Left lung (tissue), 4 donors: ENCODE measurements at regions not wholly inside any gene's neighbourhood (a gene's known extent, or its start where the extent isn't known, plus 50 kb on each side); places are given as distances from the start of the nearest gene placed in this dataset.
A peak's percentile ranks its signal among the peaks of the same experiment; 100 is the strongest.
"Not testable (repeated sequence)": the region's sequence is repeated elsewhere in the genome, so short reads cannot be mapped to it uniquely, and the experiment has no call there.

Experiments used
- ATAC-seq: fragments of 200-7000 bp; cut with Tn5 transposase; one replicate; pipeline ENCODE4 v1.9.1; 2020; ENCODE audit warnings: moderate library complexity
- DNase-seq, 4 donors: peaks; one replicate each; pipeline ENCODE4 v3.0.0-alpha.2; 2013 to 2020
- H3K27ac ChIP-seq, 2 donors: fragments of 200-600 bp; sonication (generic) in 1 of 2; one replicate each; pipeline versions ENCODE4 v1.5.0 to v1.8.0; 2020 to 2021
- H3K27me3 ChIP-seq, 2 donors: fragments of 200-600 bp; sonication (generic) in 1 of 2; one replicate each; pipeline versions ENCODE4 v1.5.0 to v1.8.0; 2020 to 2021
- H3K36me3 ChIP-seq, 2 donors: fragments of 200-600 bp; sonication (generic) in 1 of 2; one replicate each; pipeline versions ENCODE4 v1.5.0 to v1.8.0; 2020 to 2021
- H3K4me1 ChIP-seq, 2 donors: fragments of 200-600 bp; one replicate each; pipeline ENCODE4 v1.8.0; 2021
- H3K4me3 ChIP-seq, 2 donors: fragments of 200-600 bp; sonication (generic) in 1 of 2; one replicate each; pipeline versions ENCODE4 v1.5.0 to v1.8.0; 2020 to 2021; ENCODE audit warnings: mild to moderate bottlenecking in 1 of 2
- H3K9me3 ChIP-seq, 2 donors: fragments of 200-600 bp; sonication (generic) in 1 of 2; one replicate each; pipeline versions ENCODE4 v1.5.0 to v1.8.0; 2020 to 2021
- CTCF ChIP-seq, 2 donors: fragments of 200-600 bp; sonication (generic) in 1 of 2; IDR thresholded peaks; one replicate each; pipeline versions ENCODE4 v1.5.0 to v1.8.0; 2021; ENCODE audit warnings: antibody characterized with exemption in 2 of 2
- intact Hi-C, 2 donors: fragments of 100-400 bp; cut with DNase I; formaldehyde crosslinking; loops; one replicate each; pipeline versions ENCODE4 v1.11.2 to v1.14.2; 2022
- donor health status: DM: no; HTN: yes; CAD: no.
- donor health status: DM: no; HTN: no; CAD: no.

- no peak overlapping the region for H3K4me3 ChIP-seq
- ATAC-seq (no peak), DNase-seq (no peak)
- H3K9me3 ChIP-seq, result no peaks in the 10 kb centered on the region
- no peak overlapping the region for H3K27ac ChIP-seq
- H3K27me3 ChIP-seq, result no peaks in the 10 kb centered on the region
- H3K4me1 ChIP-seq, result no peaks in the 10 kb centered on the region
- H3K36me3 ChIP-seq, result no peaks in the 10 kb centered on the region
- TF ChIP-seq CTCF (IDR thresholded peaks at IDR 0.05), result no peak
- intact Hi-C loops, result no loop called here
These were observed 98.1 kb upstream of the MIR17HG start for GRCh38 chr13:91249370-91249769.

DNA sequence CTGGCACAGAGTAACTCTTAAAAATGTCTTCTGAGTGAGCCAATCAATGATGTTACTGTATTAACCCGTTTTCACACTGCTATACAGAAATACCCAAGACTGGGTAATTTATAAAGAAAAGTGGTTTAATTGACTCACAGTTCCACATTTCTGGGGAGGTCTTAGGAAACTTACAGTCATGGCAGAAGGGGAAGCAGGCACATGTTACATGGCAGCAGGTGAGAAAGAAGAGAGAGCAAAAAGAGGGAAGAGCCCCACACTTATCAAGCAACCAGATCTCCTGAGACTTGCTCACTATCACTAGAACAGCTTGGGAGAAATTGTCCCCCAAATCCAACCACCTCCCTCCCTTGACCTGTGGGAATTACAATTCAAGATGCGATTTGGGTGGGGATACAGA, 97.6 kb upstream of the MIR17HG start:
- H3K36me3 ChIP-seq, result no peaks in the 10 kb centered on the region
- H3K4me1 ChIP-seq, result no peaks in the 10 kb centered on the region
- H3K9me3 ChIP-seq, result no peaks in the 10 kb centered on the region
- H3K4me3 ChIP-seq, result no peak overlapping the region
- no peaks in the 10 kb centered on the region for H3K27me3 ChIP-seq
- ATAC-seq, result no peak
- no peak for DNase-seq
- intact Hi-C loops, result no loop called here
- H3K27ac ChIP-seq, result no peak overlapping the region
- no peak for TF ChIP-seq CTCF (IDR thresholded peaks at IDR 0.05)

DNA sequence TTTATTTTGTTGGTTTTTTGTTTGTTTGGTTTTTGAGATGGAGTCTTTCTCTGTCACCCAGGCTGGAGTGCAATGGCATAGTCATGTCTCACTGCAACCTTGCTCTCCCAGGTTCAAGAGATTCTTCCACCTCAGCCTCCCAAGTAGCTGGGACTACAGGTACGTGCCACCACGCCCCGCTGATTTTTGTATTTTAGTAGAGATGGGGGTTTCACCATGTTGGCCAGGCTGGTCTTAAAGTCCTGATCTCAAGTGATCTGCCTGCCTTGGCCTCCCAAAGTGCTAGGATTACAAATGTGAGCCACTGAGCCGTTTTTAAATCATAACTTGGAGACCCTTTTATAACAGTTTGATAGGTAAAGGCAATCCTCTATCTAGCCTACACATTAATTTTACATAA, 95.9 kb upstream of the MIR17HG start:
- H3K4me3 ChIP-seq, H3K9me3 ChIP-seq, ATAC-seq, H3K4me1 ChIP-seq, DNase-seq, H3K27me3 ChIP-seq, intact Hi-C loops, H3K27ac ChIP-seq, H3K36me3 ChIP-seq: not testable (repeated sequence)

- Histone ChIP-seq H3K9me3 (peaks cover 0 to 6% of the 10 kb centered on the region in 2 donors), H3K4me3 (no peak overlapping the region), H3K27me3 (no peaks in the 10 kb centered on the region), H3K27ac (no peak overlapping the region), H3K4me1 (no peaks in the 10 kb centered on the region), H3K36me3 (no peaks in the 10 kb centered on the region)
- no peak for ATAC-seq
- intact Hi-C loops, result no loop called here
- DNase-seq, result no peak
- TF ChIP-seq CTCF (IDR thresholded peaks at IDR 0.05), result no peak
These were observed 83.0 kb upstream of the MIR17HG start for GRCh38 chr13:91264484-91264883.

- no peak for TF ChIP-seq CTCF (IDR thresholded peaks at IDR 0.05)
- no peak for DNase-seq
- Histone ChIP-seq H3K4me1 (no peaks in the 10 kb centered on the region), H3K27ac (no peak overlapping the region), H3K27me3 (no peaks in the 10 kb centered on the region), H3K9me3 (peaks cover 0 to 6% of the 10 kb centered on the region in 2 donors), H3K36me3 (no peaks in the 10 kb centered on the region), H3K4me3 (no peak overlapping the region)
- ATAC-seq, result no peak
- intact Hi-C loops, result no loop called here
These were observed 78.2 kb upstream of the MIR17HG start for GRCh38 chr13:91269237-91269636.

- DNase-seq (peak in 1 of 4 donors; percentile 9), ATAC-seq (no peak)
- no peak for TF ChIP-seq CTCF (IDR thresholded peaks at IDR 0.05)
These were observed 77.5 kb upstream of the MIR17HG start for GRCh38 chr13:91270031-91270430.

More at GRCh38 chr13:91270031-91270430, 77.5 kb upstream of the MIR17HG start:
- no peaks in the 10 kb centered on the region for H3K36me3 ChIP-seq
- H3K9me3 ChIP-seq, result peaks cover 0 to 2% of the 10 kb centered on the region in 2 donors
- H3K4me3 ChIP-seq, result no peak overlapping the region
- intact Hi-C loops, result no loop called here
- no peak overlapping the region for H3K27ac ChIP-seq
- no peaks in the 10 kb centered on the region for H3K27me3 ChIP-seq
- no peaks in the 10 kb centered on the region for H3K4me1 ChIP-seq
